OCI-LY7 (cell line): ENCODE measurements at regions not wholly inside any gene's neighbourhood (a gene's known extent, or its start where the extent isn't known, plus 50 kb on each side); places are given as distances from the start of the nearest gene placed in this dataset.

Experiments
- BruUV-seq: library from RNA; stranded (reverse); fragments of 400-500 nt; replicated peaks from 2 replicates; lab custom pipeline; 2021; lab: Mats Ljungman, UMichigan
- CTCF ChIA-PET: fragments of 300-600 bp; sonication (Branson Sonifier 250); formaldehyde crosslinking; loops from one replicate; lab custom pipeline; 2022; ENCODE audit warnings: antibody characterized with exemption; ENCODE audit not compliant: unreplicated experiment; lab: Charles Lee
- POLR2A ChIA-PET: fragments of 300-600 bp; sonication (Branson Sonifier 250); formaldehyde crosslinking; loops from one replicate; lab custom pipeline; 2022; ENCODE audit warnings: antibody characterized with exemption; lab: Charles Lee
- DNase-seq: peaks from one replicate; pipeline ENCODE4 v3.0.0-alpha.2; 2015; ENCODE audit warnings: low spot score
- H2AFZ ChIP-seq: fragments of 200-600 bp; sonication (generic), shearing (Covaris generic); 2 replicates; pipeline ENCODE4 v1.6.1; 2014; ENCODE audit warnings: mild to moderate bottlenecking, antibody characterized with exemption, low read length, moderate library complexity
- H3K27ac ChIP-seq: fragments of 200-600 bp; sonication (generic); 2 replicates; pipeline ENCODE4 v1.5.1; 2014; ENCODE audit warnings: mixed run types, low read depth, mild to moderate bottlenecking, moderate library complexity, low read length, inconsistent platforms; ENCODE audit not compliant: poor library complexity, severe bottlenecking
- H3K36me3 ChIP-seq: fragments of 200-600 bp; sonication (generic); 2 replicates; pipeline ENCODE4 v1.6.1; 2014; ENCODE audit warnings: mild to moderate bottlenecking, antibody characterized with exemption, low read length, moderate library complexity, mixed read lengths; ENCODE audit not compliant: insufficient read depth
- H3K4me1 ChIP-seq: fragments of 200-600 bp; sonication (generic); 2 replicates; pipeline ENCODE4 v1.5.1; 2014; ENCODE audit warnings: mild to moderate bottlenecking, low read length; ENCODE audit not compliant: insufficient read depth, poor library complexity, severe bottlenecking
- H3K4me2 ChIP-seq: fragments of 200-600 bp; sonication (generic); 2 replicates; pipeline ENCODE4 v1.6.1; 2014; ENCODE audit warnings: mild to moderate bottlenecking, low read length
- H3K4me3 ChIP-seq: fragments of 200-600 bp; sonication (generic); 2 replicates; pipeline ENCODE4 v1.5.1; 2014; ENCODE audit warnings: mild to moderate bottlenecking, low read depth, low read length; ENCODE audit not compliant: poor library complexity, severe bottlenecking
- H3K79me2 ChIP-seq: fragments of 200-600 bp; sonication (generic); 2 replicates; pipeline ENCODE4 v1.6.1; 2016; ENCODE audit warnings: low read depth, mild to moderate bottlenecking, low read length, moderate library complexity, mixed read lengths; ENCODE audit not compliant: insufficient read depth
- H3K9me2 ChIP-seq: fragments of 200-600 bp; sonication (generic); 2 replicates; pipeline ENCODE4 v1.6.1; 2016; ENCODE audit warnings: mild to moderate bottlenecking, low read length, mixed read lengths; ENCODE audit not compliant: insufficient read depth
- H3K9me3 ChIP-seq: fragments of 200-600 bp; sonication (generic); 2 replicates; pipeline ENCODE4 v1.6.1; 2014; ENCODE audit warnings: mild to moderate bottlenecking, mixed run types, low read length, mixed read lengths
- H4K20me1 ChIP-seq: fragments of 200-600 bp; sonication (generic); 2 replicates; pipeline ENCODE4 v1.6.1; 2014; ENCODE audit warnings: mild to moderate bottlenecking, antibody characterized with exemption, low read length, moderate library complexity, mixed read lengths; ENCODE audit not compliant: insufficient read depth
- EZH2phosphoT487 ChIP-seq: fragments of 200-600 bp; sonication (generic); IDR thresholded peaks from 2 replicates; pipeline ENCODE4 v1.6.1; 2018; ENCODE audit warnings: low read depth, borderline replicate concordance, mild to moderate bottlenecking, mixed run types, antibody characterized with exemption, low read length, moderate library complexity, mixed read lengths
- intact Hi-C: fragments of 100-400 bp; cut with micrococcal nuclease; formaldehyde crosslinking; loops from one replicate; pipeline ENCODE4 v1.10.0; 2022; ENCODE audit not compliant: unreplicated experiment
- TF ChIP-seq, protein P1 (sequence below): fragments of 200-600 bp; sonication (generic); conservative IDR thresholded peaks from 2 replicates; pipeline ENCODE4 v1.5.1; 2014; ENCODE audit warnings: mild to moderate bottlenecking, antibody characterized with exemption, low read length, moderate library complexity, mixed read lengths

DNA sequence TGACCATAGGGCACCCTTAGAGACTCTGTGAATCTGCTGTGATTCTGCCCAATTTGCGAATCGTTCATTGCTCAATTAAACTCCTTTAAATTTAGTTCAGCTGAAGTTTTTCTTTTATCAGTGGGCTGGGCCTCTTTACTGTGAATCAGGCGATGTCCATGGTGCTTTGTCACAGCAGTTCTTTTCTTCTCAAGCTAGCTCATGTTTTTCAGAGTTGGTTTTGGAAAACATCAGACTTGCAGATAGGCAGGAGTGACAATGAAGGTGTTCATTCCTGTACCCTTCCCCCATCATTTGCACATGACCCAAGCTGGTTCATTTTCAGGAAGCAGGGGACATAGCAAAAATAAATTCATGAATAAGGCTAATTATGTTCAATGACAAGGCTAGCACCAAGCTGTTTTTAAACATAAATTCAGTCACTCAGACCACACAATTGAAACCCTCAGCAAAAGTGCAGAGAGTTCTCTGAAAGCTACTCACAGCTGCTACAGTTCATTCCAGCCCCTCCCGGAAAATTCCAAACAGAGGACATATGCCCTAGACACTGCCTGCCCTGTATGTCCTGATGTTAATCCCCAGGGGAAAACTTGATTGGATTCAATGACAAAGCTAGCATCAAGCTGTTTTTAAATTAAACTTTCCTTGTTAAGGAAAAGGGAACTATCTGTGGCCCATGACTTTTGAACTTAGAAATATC, 383.3 kb downstream of the C12orf75 start:
- no peaks in the 10 kb centered on the region for H4K20me1 ChIP-seq
- CTCF ChIA-PET, result no interaction called here
- H3K9me2 ChIP-seq, result no peaks in the 10 kb centered on the region
- H3K4me2 ChIP-seq, result no peak overlapping the region
- no peak overlapping the region for H3K27ac ChIP-seq
- BruUV-seq, result no TSS peak
- no peaks in the 10 kb centered on the region for H3K4me1 ChIP-seq
- no peak for DNase-seq
- no peak overlapping the region for H3K4me3 ChIP-seq
- no peaks in the 10 kb centered on the region for H3K79me2 ChIP-seq
- POLR2A ChIA-PET, result interaction anchor here (0.8 to 1.9 kb wide), 2 partner anchors 9 kb away, joined by 3 to 4 read pairs; no protein-coding TSS in a partner anchor
- H2AFZ ChIP-seq, result no peak overlapping the region
- intact Hi-C loops, result no loop called here
- TF ChIP-seq, protein P1, sequence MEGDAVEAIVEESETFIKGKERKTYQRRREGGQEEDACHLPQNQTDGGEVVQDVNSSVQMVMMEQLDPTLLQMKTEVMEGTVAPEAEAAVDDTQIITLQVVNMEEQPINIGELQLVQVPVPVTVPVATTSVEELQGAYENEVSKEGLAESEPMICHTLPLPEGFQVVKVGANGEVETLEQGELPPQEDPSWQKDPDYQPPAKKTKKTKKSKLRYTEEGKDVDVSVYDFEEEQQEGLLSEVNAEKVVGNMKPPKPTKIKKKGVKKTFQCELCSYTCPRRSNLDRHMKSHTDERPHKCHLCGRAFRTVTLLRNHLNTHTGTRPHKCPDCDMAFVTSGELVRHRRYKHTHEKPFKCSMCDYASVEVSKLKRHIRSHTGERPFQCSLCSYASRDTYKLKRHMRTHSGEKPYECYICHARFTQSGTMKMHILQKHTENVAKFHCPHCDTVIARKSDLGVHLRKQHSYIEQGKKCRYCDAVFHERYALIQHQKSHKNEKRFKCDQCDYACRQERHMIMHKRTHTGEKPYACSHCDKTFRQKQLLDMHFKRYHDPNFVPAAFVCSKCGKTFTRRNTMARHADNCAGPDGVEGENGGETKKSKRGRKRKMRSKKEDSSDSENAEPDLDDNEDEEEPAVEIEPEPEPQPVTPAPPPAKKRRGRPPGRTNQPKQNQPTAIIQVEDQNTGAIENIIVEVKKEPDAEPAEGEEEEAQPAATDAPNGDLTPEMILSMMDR, result no peak
- TF ChIP-seq EZH2phosphoT487, result no peak
- H3K9me3 ChIP-seq, result no peaks in the 10 kb centered on the region
- no peaks in the 10 kb centered on the region for H3K36me3 ChIP-seq

DNA sequence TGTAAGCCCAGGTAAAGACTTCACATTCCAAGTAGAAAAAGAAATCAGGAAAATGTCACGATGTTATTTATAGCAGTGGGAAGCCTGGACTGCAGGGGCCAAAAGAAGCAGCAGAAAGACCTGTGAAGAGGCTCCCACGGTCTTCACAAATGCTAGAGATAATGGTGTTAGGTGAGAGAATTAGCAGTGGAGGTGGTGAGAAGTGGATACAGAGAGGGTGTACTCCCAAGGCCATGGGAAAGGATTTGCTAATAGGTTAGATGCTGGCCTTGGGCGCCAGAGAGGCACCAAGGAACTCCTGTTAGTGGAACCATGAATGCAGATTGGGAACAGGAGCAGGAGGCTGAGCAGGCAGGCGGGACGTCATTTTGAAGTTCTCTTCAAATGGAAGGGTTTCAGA, 386.1 kb downstream of the C12orf75 start:
- no peak overlapping the region for H3K27ac ChIP-seq
- H3K79me2 ChIP-seq, result no peaks in the 10 kb centered on the region
- intact Hi-C loops, result no loop called here
- CTCF ChIA-PET, result no interaction called here
- H3K4me3 ChIP-seq, result no peak overlapping the region
- H4K20me1 ChIP-seq, result no peaks in the 10 kb centered on the region
- no peaks in the 10 kb centered on the region for H3K36me3 ChIP-seq
- no peak for DNase-seq
- no peaks in the 10 kb centered on the region for H3K9me3 ChIP-seq
- POLR2A ChIA-PET, result no interaction called here
- no TSS peak for BruUV-seq
- H2AFZ ChIP-seq, result no peak overlapping the region
- no peaks in the 10 kb centered on the region for H3K4me1 ChIP-seq
- H3K4me2 ChIP-seq, result no peak overlapping the region
- TF ChIP-seq, protein P1, result no peak
- no peak for TF ChIP-seq EZH2phosphoT487
- no peaks in the 10 kb centered on the region for H3K9me2 ChIP-seq

DNA sequence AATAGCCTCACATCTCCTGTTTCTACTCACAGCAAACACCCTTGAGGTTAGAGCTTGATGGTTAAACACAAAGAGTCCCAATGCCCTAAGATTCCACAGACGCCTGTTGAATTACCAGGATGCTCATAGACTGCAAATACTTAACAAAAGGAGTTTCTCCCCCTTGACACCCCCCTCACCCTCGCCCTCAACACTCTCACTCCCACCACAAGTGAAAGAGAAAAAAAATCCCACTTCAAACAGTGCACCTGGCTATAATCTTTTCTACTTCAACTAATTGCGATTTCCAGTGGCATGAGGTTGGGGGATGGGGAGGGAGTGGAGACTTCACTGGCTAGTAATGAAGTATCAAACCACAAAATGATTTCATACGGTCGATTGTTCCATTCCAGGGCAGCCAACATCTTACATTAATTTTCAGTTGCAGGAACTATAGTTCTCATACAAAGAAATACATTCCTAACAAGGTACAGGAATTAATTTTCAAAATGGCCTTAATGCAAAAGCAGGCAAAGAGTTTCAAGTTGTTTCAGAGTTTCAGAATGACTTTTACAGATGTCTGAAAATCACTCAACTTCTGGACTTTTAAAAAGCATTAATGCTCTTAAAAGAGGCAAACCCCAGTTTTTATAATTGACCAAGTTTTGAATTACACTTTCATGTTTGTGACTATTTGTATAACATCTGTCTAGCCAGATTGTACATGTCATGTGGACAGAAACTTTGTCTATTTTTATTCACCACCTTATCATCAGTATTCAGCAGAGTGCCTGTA, 390.7 kb downstream of the C12orf75 start:
- BruUV-seq, result no TSS peak
- H3K27ac ChIP-seq, result no peak overlapping the region
- DNase-seq, result no peak
- CTCF ChIA-PET, result no interaction called here
- TF ChIP-seq, protein P1, result no peak
- no peak for TF ChIP-seq EZH2phosphoT487
- H3K4me2 ChIP-seq, result no peak overlapping the region
- no peaks in the 10 kb centered on the region for H3K4me1 ChIP-seq
- H4K20me1 ChIP-seq, result no peaks in the 10 kb centered on the region
- no peak overlapping the region for H2AFZ ChIP-seq
- no peaks in the 10 kb centered on the region for H3K9me2 ChIP-seq
- no peak overlapping the region for H3K4me3 ChIP-seq
- no peaks in the 10 kb centered on the region for H3K9me3 ChIP-seq
- intact Hi-C loops, result no loop called here
- no peaks in the 10 kb centered on the region for H3K79me2 ChIP-seq
- POLR2A ChIA-PET, result no interaction called here
- no peaks in the 10 kb centered on the region for H3K36me3 ChIP-seq
